Prostate gland (tissue), 2 donors: ENCODE measurements at regions not wholly inside any gene's neighbourhood (a gene's known extent, or its start where the extent isn't known, plus 50 kb on each side); places are given as distances from the start of the nearest gene placed in this dataset.

Source experiments
- DNase-seq: peaks from one replicate; pipeline ENCODE4 v3.0.0-alpha.2; 2019; ENCODE audit warnings: low spot score
- H3K27ac ChIP-seq, 2 donors: fragments of 200-600 bp; sonication (generic); 2 replicates each; pipeline ENCODE4 v1.5.1; 2017 to 2019
- H3K27me3 ChIP-seq: fragments of 200-600 bp; sonication (generic); replicated peaks from 2 replicates; pipeline ENCODE4 v1.5.1; 2019; ENCODE audit not compliant: insufficient read depth
- H3K36me3 ChIP-seq, 2 donors: fragments of 200-600 bp; sonication (generic); 1 replicate in 1 of 2; 2 replicates in 1 of 2; pipeline versions ENCODE4 v1.5.1 to v1.8.1; 2017 to 2019
- H3K4me1 ChIP-seq: fragments of 200-600 bp; sonication (generic); replicated peaks from 2 replicates; pipeline ENCODE4 v1.5.1; 2019
- H3K4me3 ChIP-seq, 2 donors: fragments of 200-600 bp; sonication (generic); 2 replicates each; pipeline ENCODE4 v1.5.1; 2017 to 2019
- H3K9me3 ChIP-seq: fragments of 200-600 bp; sonication (generic); 2 replicates; pipeline ENCODE4 v1.5.1; 2017
- POLR2A ChIP-seq: fragments of 450-650 bp; IDR thresholded peaks from one replicate; pipeline ENCODE4 v1.6.1; 2016; ENCODE audit warnings: antibody characterized with exemption, mild to moderate bottlenecking
- POLR2AphosphoS5 ChIP-seq: sonication (generic); formaldehyde crosslinking; IDR thresholded peaks from one replicate; pipeline ENCODE4 v1.6.1; 2017; ENCODE audit warnings: antibody characterized with exemption
- WGBS: methylation state at CpG from one replicate; pipeline ENCODE4 v1.1.5; 2018; 5-methylcytosine and 5-hydroxymethylcytosine counted together
- intact Hi-C: fragments of 100-400 bp; cut with DNase I; formaldehyde crosslinking; loops from one replicate; pipeline ENCODE4 v1.14.2; 2022
- TF ChIP-seq, protein P1 (sequence below), 4 experiments: fragments of 200-600 bp in 2 of 4; fragments of 450-650 bp in 2 of 4; sonication (generic) in 2 of 4; IDR thresholded peaks; 1 replicate in 3 of 4; 2 replicates in 1 of 4; pipeline ENCODE4 v1.5.1; 2016 to 2019; ENCODE audit warnings: antibody characterized with exemption in 4 of 4, mild to moderate bottlenecking in 2 of 4, moderate library complexity in 2 of 4

DNA sequence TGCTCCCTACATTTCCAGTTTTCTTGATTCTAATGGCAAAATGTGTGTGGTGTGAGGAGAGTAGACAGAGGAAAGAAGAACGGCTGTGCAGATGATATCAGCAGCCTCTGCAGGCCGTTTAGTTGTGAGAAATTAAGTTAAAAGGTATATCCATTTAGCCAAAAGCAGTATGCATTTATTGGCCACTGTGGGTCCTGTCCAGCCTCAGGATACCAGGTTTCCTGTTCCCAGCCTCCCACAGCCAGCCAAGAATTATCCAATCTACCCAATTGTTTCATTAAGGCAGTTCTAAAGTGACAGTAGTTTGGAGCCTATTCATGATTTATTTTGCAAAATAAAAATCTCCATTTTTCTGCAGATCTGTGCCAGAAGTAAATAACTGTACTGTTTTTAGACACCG is 107.5 kb downstream of the TMEM18 start:
- WGBS: 56% methylated on average over 3 of the region's 3 CpGs
- no peaks in the 10 kb centered on the region for H3K9me3 ChIP-seq
- no peaks in the 10 kb centered on the region for H3K36me3 ChIP-seq
- no peak for DNase-seq
- intact Hi-C loops: no loop called here
- no peak overlapping the region for H3K4me3 ChIP-seq
- no peak overlapping the region for H3K27ac ChIP-seq
- H3K27me3 ChIP-seq: no peaks in the 10 kb centered on the region
- no peaks in the 10 kb centered on the region for H3K4me1 ChIP-seq
- TF ChIP-seq, protein P1, sequence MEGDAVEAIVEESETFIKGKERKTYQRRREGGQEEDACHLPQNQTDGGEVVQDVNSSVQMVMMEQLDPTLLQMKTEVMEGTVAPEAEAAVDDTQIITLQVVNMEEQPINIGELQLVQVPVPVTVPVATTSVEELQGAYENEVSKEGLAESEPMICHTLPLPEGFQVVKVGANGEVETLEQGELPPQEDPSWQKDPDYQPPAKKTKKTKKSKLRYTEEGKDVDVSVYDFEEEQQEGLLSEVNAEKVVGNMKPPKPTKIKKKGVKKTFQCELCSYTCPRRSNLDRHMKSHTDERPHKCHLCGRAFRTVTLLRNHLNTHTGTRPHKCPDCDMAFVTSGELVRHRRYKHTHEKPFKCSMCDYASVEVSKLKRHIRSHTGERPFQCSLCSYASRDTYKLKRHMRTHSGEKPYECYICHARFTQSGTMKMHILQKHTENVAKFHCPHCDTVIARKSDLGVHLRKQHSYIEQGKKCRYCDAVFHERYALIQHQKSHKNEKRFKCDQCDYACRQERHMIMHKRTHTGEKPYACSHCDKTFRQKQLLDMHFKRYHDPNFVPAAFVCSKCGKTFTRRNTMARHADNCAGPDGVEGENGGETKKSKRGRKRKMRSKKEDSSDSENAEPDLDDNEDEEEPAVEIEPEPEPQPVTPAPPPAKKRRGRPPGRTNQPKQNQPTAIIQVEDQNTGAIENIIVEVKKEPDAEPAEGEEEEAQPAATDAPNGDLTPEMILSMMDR (IDR thresholded peaks at IDR 0.05): no peak
- no peak for TF ChIP-seq POLR2A
- TF ChIP-seq POLR2AphosphoS5: no peak

DNA sequence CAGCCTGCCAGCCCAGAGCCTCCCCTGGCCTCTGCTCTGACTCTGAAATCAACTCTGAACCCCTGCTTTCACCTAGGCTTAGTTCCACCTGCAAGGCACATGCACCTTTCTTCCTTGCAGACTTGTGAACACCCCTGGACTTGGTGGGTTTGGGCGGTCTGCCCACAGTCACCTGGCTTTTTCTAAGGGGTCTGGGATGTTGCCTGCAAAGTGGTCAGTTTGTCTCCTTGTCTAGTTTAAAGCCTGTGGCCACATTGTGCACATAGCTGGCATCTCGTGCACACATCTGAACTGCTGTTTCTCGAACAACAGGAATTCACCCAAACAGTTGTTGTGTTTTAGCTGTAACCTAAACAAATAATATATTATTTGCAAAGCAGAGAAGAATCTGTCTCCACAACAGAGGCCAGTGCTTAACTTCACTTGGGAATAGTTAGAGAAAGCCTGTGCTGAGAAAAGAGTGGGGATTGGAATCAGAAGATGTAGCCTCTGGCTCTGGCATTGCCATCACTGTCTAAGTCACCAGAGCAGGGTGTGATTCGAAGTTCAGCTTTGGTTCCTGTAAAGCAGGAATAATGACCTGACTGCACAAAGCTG is 108.5 kb downstream of the TMEM18 start:
- no peak overlapping the region for H3K4me3 ChIP-seq

DNA sequence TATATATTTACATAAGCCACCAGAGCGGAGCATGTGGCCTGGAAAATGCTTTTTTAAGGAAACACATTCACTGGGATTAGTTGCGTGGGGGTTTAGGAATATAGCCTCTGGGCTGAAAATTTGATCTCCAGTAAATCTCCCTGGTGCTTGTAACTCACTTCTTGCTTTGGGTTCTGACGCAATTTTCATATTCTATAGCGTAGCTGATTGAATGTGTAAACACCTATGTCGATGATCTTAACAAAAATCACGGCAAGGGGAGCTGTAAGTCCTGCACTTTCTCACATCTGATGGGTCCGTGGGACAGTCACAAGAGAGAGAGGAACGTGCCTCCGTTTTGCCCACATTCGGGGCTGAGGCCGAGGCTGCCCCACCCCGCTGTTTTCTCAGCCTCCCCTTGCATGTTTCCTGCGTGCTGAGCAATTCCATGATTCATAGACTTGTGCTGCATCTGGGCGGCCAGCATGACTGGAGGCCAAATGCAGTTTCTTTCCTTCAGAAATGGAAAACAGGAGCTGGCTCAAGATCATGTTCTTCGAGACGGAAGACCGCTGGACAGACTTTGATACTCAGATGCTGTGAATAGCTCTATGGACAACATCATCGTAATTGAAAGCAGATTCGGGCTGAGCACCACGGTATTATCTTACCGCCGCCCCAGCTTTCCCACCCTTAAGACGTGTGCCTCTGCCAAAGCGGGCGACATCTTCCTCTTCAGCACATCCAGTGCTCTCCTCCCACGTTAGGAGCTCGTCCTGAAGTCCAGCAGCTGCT is 109.2 kb downstream of the TMEM18 start:
- no peaks in the 10 kb centered on the region for H3K27me3 ChIP-seq
- H3K27ac ChIP-seq: peak overlapping the region in 1 of 2 donors; percentile 4
- no peak overlapping the region for H3K4me3 ChIP-seq
- TF ChIP-seq, protein P1 (IDR thresholded peaks at IDR 0.05): no peak
- TF ChIP-seq POLR2AphosphoS5: no peak
- TF ChIP-seq POLR2A: no peak
- no peaks in the 10 kb centered on the region for H3K36me3 ChIP-seq
- no peak for DNase-seq
- 38% methylated on average over 27 of the region's 27 CpGs for WGBS
- H3K9me3 ChIP-seq: no peaks in the 10 kb centered on the region
- intact Hi-C loops: no loop called here
- no peaks in the 10 kb centered on the region for H3K4me1 ChIP-seq

More for the DNA sequence above, 108.5 kb downstream of the TMEM18 start:
- no peaks in the 10 kb centered on the region for H3K27me3 ChIP-seq
- no peak overlapping the region for H3K27ac ChIP-seq
- DNase-seq: no peak
- WGBS: 74% methylated on average over 4 of the region's 4 CpGs
- H3K4me1 ChIP-seq: no peaks in the 10 kb centered on the region
- no peaks in the 10 kb centered on the region for H3K9me3 ChIP-seq
- no peaks in the 10 kb centered on the region for H3K36me3 ChIP-seq
- intact Hi-C loops: no loop called here
- TF ChIP-seq POLR2AphosphoS5 (no peak), POLR2A (no peak)
- TF ChIP-seq, protein P1 (IDR thresholded peaks at IDR 0.05): no peak

DNA sequence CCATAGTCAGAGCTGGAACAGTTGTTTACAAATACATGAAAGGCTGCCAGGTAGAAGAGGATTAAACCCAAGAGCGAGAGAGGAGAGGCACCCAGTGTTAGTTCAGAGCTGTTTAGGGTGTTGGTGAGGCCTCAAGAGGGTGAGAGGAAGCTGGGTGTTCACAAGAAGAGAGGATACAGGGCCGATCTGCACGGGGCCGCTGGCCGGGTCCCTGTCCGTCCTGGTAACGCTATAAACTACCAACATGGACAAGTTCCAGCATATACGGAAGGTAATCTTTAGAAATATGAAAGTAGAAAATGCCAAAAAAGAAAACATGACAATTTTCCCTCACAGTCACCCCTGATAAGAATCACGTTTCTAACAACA is 109.7 kb downstream of the TMEM18 start:
- Histone ChIP-seq H3K27ac (peak overlapping the region in 1 of 2 donors; percentile 4), H3K36me3 (no peaks in the 10 kb centered on the region), H3K9me3 (no peaks in the 10 kb centered on the region), H3K4me1 (no peaks in the 10 kb centered on the region), H3K4me3 (no peak overlapping the region), H3K27me3 (no peaks in the 10 kb centered on the region)
- TF ChIP-seq, protein P1 (IDR thresholded peaks at IDR 0.05): no peak
- TF ChIP-seq POLR2A: no peak
- no peak for TF ChIP-seq POLR2AphosphoS5
- WGBS: 55% methylated on average over 9 of the region's 9 CpGs
- no peak for DNase-seq
- intact Hi-C loops: no loop called here
